ENCODE measurements at regions not wholly inside any gene's neighbourhood (a gene's known extent, or its start where the extent isn't known, plus 50 kb on each side); places are given as distances from the start of the nearest gene placed in this dataset.

DNA sequence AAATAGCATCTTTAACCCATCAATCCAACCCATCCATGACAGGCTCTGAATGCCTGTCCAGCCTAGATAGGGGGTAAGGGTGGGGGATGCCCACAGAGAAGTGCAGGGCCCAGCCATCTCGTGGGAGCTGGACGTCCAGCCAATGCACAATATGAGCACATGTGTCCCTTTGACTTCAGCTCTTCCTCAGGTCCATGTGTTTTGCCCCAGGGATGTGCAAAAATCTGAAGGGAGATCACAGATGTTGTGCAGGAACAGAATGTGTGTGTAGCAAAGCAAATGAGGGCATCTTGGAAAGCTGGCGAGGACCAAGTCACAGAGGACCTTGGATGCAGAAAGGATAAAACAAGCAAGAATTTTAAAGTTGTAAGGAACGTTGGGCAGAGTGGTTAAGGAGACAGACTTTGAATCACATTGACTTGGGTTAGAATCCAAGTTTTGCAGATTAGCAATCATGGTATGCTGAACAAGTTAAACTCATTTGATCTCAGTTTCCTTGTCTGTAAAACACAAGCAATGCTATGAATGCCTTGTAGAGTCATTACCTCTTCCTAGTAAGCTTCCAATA, 104.5 kb downstream of the TTC32 start:
- no peak overlapping the region for H3K4me3 ChIP-seq (ENCODE audit: low read length)
- TF ChIP-seq, protein P1, sequence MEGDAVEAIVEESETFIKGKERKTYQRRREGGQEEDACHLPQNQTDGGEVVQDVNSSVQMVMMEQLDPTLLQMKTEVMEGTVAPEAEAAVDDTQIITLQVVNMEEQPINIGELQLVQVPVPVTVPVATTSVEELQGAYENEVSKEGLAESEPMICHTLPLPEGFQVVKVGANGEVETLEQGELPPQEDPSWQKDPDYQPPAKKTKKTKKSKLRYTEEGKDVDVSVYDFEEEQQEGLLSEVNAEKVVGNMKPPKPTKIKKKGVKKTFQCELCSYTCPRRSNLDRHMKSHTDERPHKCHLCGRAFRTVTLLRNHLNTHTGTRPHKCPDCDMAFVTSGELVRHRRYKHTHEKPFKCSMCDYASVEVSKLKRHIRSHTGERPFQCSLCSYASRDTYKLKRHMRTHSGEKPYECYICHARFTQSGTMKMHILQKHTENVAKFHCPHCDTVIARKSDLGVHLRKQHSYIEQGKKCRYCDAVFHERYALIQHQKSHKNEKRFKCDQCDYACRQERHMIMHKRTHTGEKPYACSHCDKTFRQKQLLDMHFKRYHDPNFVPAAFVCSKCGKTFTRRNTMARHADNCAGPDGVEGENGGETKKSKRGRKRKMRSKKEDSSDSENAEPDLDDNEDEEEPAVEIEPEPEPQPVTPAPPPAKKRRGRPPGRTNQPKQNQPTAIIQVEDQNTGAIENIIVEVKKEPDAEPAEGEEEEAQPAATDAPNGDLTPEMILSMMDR (conservative IDR thresholded peaks at IDR 0.05; ENCODE audit: low read depth, low read length): no peak
- no peak for DNase-seq (ENCODE audit: low read depth)

DNA sequence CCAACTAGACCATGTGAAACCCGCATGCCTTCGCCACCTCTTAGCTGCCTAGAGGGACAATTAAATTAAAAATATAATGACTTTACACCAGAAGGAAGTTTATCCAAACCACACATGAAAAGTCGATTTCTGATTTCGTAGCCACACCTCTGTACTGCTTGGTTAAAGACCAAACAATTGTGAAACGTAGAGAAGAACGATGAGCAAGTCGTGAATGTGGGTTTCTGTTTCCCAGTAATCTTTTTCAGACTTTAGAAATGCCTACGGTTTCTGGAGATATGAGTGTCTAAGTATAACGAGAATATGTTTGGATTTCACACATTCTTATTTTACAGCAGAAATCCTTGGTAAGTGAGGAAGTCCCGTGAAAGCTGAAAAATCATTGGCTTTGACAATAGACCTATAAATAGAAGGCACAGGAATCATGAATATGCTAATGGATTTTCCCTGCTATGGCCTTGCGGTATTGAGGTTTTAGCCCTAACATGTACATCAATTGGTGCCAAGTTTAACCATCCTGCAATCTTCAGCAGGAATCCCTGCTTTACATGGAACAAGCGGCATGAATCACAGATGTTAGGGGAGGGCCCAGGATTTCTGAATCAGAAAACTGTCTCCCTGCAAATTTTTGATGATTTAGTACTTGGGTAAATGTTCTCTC, 105.6 kb downstream of the TTC32 start:
- H3K4me3 ChIP-seq (ENCODE audit: low read length): no peak overlapping the region
- TF ChIP-seq, protein P1 (conservative IDR thresholded peaks at IDR 0.05; ENCODE audit: low read depth, low read length): no peak

DNA sequence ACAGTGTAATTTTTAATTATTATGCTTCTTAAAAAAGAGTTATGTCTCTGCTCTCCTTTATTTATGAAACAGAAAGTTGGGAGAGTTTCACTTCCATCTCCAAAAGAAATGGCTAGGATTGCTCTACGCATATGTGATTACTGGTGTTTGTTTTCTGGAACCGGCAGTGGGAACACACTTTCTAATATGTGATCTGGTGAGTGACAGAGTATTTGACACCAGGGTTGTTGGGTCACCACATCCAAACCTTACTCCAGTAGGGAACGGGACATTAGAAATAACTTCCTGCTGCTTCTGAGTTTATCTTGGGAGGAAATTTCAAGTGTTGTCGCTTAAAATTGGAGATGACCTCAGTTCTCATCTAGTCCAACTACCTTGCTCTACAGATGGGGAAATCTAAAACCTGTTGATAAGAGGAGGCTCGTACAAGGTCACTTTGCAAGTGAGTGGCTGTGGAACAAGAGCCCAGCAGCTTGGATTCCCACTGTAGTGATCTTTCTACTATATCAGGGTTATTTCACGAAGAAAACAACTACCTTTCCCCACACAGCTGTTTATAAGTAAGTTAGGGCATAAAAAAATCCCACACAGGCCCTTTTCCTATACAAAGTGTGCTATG, 108.5 kb downstream of the TTC32 start:
- TF ChIP-seq, protein P1 (conservative IDR thresholded peaks at IDR 0.05; ENCODE audit: low read depth, low read length): no peak
- no peak for DNase-seq (ENCODE audit: low read depth)
- no peak overlapping the region for H3K4me3 ChIP-seq (ENCODE audit: low read length)

More for the DNA sequence above, 105.6 kb downstream of the TTC32 start:
- no peak for DNase-seq (ENCODE audit: low read depth)

DNA sequence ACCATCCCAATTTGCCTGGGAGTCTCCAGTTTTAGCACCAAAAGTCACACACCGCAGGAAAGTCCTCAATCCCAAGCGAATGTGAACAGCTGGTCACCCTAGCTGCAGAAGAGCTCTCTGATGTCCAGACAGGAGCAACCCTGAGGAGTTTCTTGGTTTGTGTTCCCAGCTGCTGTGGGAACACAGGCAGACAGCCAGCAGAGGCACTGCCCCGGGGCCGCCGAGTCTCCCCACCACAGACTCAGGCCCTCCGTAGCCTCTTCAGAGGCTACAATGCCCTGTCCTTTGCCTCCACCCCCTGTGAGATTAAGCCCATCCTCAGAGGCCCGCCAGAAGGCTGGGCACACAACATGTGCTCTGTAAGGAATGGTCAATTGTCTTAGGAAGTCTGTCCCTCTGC, 111.5 kb downstream of the TTC32 start:
- TF ChIP-seq, protein P1 (conservative IDR thresholded peaks at IDR 0.05; ENCODE audit: low read depth, low read length): no peak
- DNase-seq (ENCODE audit: low read depth): no peak
- H3K4me3 ChIP-seq (ENCODE audit: low read length): no peak overlapping the region

DNA sequence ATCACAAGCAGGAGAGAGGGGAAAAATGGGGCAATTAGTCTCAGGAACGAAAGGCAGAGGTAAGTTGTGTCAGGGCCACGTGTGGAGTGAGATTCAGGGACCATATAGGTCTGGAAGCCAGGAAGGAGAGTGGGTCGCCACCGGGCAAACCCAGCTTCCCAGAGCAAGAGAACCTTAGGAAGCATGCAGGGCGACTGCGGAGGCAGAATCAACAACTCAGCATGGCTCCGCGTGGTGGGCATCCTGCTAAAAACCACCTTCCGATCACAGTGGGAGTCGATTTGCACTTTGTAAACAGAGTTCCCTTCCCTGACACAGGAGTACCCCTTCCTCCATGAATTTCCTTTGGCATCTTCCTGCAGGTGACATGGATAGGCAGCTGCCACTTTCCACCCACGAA, 114.6 kb downstream of the TTC32 start:
- DNase-seq (ENCODE audit: low read depth): no peak
- TF ChIP-seq, protein P1 (conservative IDR thresholded peaks at IDR 0.05; ENCODE audit: low read depth, low read length): no peak
- H3K4me3 ChIP-seq (ENCODE audit: low read length): no peak overlapping the region

DNA sequence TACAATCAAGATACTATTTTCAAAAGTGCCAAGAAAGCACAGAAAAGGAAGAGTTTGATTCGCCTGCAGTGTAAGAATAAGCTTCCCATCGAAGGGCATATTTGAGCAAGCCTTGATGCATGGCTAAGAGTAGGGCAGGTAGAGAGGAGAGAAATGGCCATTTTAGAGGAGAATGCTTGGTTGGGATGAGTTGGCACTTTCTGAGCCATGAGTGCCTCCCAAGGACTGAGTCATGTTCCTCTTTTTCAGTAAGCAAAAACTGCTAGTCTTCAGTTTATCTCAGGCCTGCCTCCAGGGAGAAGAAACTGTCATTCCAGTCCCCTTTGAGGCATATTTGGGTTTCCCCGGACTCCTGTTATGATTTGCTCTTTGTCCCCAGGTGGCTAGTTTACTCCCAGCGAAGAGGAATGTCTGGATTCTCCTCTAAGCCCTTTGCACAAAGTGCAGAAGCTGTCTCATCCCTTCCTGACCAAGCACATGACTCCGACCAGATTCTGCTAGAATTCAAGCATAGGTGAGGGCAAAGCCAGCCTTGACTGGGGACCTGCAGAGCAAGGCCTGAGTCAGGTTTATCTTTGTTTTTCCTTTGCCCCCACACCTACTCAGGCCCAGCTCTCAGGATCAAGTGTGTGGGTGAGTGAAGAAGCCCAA, 115.2 kb downstream of the TTC32 start:
- TF ChIP-seq, protein P1 (conservative IDR thresholded peaks at IDR 0.05; ENCODE audit: low read depth, low read length): no peak
- no peak overlapping the region for H3K4me3 ChIP-seq (ENCODE audit: low read length)
- DNase-seq (ENCODE audit: low read depth): no peak

Measured in retinal pigment epithelial cell (primary cell).